T-cell (primary cell): ENCODE measurements at regions not wholly inside any gene's neighbourhood (a gene's known extent, or its start where the extent isn't known, plus 50 kb on each side); places are given as distances from the start of the nearest gene placed in this dataset.

Experiments
- ATAC-seq, 4 experiments: fragments of 200-7000 bp in 3 of 4; fragments of 150-1000 bp in 1 of 4; cut with Tn5 transposase; replicated peaks in 1 of 4; 1 replicate in 3 of 4; 2 replicates in 1 of 4; pipeline ENCODE4 v1.10.0; 2021; ENCODE audit warnings: moderate library complexity in 3 of 4, mild to moderate bottlenecking in 2 of 4, moderate number of reproducible peaks in 1 of 4
- CTCF ChIA-PET, 2 donors: fragments of 300-600 bp; sonication (Branson Sonifier 250); formaldehyde crosslinking; loops; one replicate each; lab custom pipeline; 2022; ENCODE audit warnings: antibody characterized with exemption in 2 of 2; lab: Charles Lee
- POLR2A ChIA-PET, 2 donors: fragments of 300-600 bp; sonication (Branson Sonifier 250); formaldehyde crosslinking; loops; one replicate each; lab custom pipeline; 2022; ENCODE audit warnings: antibody characterized with exemption in 2 of 2; lab: Charles Lee
- DNase-seq, 35 experiments: peaks; one replicate each; pipeline versions ENCODE4 v3.0.0 to v3.0.0-alpha.2; 2013 to 2023
- H3K27ac ChIP-seq: one replicate; pipeline ENCODE4 v1.5.1; 2013; ENCODE audit warnings: low read length
- H3K27me3 ChIP-seq, 2 experiments: replicated peaks in 1 of 2; 1 replicate in 1 of 2; 2 replicates in 1 of 2; pipeline versions ENCODE4 v1.6.1 to v1.7.0; 2013; ENCODE audit warnings: low read length in 1 of 2, mixed read lengths in 1 of 2; ENCODE audit not compliant: control insufficient read depth in 2 of 2, insufficient read depth in 2 of 2; ENCODE audit errors: extremely low read depth in 1 of 2
- H3K36me3 ChIP-seq, 2 donors: 1 replicate in 1 of 2; 2 replicates in 1 of 2; pipeline versions ENCODE4 v1.6.1 to v1.7.0; 2013; ENCODE audit warnings: low read length in 1 of 2; ENCODE audit not compliant: control insufficient read depth in 2 of 2, insufficient read depth in 1 of 2; ENCODE audit errors: extremely low read depth in 1 of 2
- H3K4me1 ChIP-seq, 2 experiments: 1 replicate in 1 of 2; 2 replicates in 1 of 2; pipeline versions ENCODE4 v1.6.1 to v1.7.0; 2013; ENCODE audit warnings: low read length in 2 of 2, mixed read lengths in 1 of 2; ENCODE audit not compliant: insufficient read depth in 2 of 2, control insufficient read depth in 1 of 2; ENCODE audit errors: extremely low read depth in 1 of 2
- H3K4me3 ChIP-seq, 2 donors: 1 replicate in 1 of 2; 2 replicates in 1 of 2; pipeline versions ENCODE4 v1.5.1 to v1.7.0; 2013; ENCODE audit warnings: mild to moderate bottlenecking in 2 of 2, low read length in 1 of 2, moderate library complexity in 1 of 2; ENCODE audit not compliant: control insufficient read depth in 1 of 2; ENCODE audit errors: extremely low read depth in 1 of 2
- H3K9me3 ChIP-seq: 2 replicates; pipeline ENCODE4 v1.7.0; 2013
- H3K27ac Mint-ChIP-seq, 2 donors: one replicate each; pipeline ENCODE4 v1.8.0; 2020 to 2021; ENCODE audit warnings: mild to moderate bottlenecking in 2 of 2, mixed read lengths in 2 of 2
- H3K27me3 Mint-ChIP-seq, 2 donors: one replicate each; pipeline ENCODE4 v1.8.0; 2021 to 2022; ENCODE audit warnings: mixed read lengths in 2 of 2
- H3K36me3 Mint-ChIP-seq: one replicate; pipeline ENCODE4 v1.8.0; 2021; ENCODE audit warnings: mixed read lengths
- H3K4me1 Mint-ChIP-seq, 3 donors: one replicate each; pipeline ENCODE4 v1.8.0; 2020 to 2022; ENCODE audit warnings: mixed read lengths in 3 of 3, mild to moderate bottlenecking in 1 of 3
- H3K4me3 Mint-ChIP-seq, 3 donors: one replicate each; pipeline ENCODE4 v1.8.0; 2020 to 2022; ENCODE audit warnings: mild to moderate bottlenecking in 3 of 3, mixed read lengths in 3 of 3, moderate library complexity in 3 of 3
- H3K9me3 Mint-ChIP-seq, 3 donors: one replicate each; pipeline ENCODE4 v1.8.0; 2020 to 2022; ENCODE audit warnings: mixed read lengths in 3 of 3
- WGBS: methylation state at CpG from one replicate; pipeline ENCODE4 v1.1.5; 2013; ENCODE audit warnings: missing lambda C conversion rate; ENCODE audit not compliant: insufficient coverage; 5-methylcytosine and 5-hydroxymethylcytosine counted together

DNA sequence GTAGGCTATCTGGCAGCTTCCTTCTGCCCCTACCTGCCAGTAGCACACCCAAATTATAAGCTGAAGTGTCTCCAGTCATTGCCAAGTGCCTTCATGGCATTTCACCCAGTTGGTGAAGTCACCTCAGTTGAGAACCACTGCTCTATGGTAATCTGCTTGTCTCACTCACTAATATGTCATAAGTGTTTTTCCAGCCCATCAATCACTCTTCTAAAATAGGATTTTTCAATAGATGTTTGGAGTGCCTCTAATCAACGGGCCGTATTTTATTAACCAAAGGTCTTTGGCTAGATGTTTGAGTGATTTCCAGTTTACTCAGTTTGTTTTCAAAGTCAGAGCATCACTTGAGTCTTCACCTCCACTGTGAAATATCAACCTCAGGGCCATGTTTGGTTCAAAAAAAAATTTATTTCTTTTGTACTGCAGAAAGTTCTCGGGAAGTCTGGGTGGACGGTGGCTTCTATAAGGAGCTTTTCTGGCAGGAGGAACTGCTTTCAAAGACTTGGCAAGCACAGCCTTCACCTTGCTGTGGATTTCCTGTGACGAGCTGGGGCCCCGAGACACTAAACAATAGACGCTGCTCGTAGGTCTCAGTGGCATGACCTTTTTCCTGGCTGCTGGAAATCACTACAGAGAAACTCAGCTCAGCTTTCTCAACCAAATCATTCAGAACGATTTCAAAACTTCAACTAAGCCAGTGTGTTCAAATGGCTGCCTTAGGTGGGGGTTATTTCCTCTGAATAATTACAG is 95.2 kb upstream of the FOXF1 start:
- 3% methylated on average over 6 of the region's 9 CpGs for WGBS
- Histone ChIP-seq H3K4me1 (peaks cover 0 to 3% of the 10 kb centered on the region in 2 experiments), H3K36me3 (no peaks in the 10 kb centered on the region), H3K27me3 (peaks cover 0 to 9% of the 10 kb centered on the region in 2 experiments), H3K4me3 (no peak overlapping the region), H3K9me3 (no peaks in the 10 kb centered on the region), H3K27ac (no peak overlapping the region)
- Mint-ChIP-seq H3K27me3 (peaks cover 5 to 6% of the 10 kb centered on the region in 2 donors), H3K36me3 (no peaks in the 10 kb centered on the region), H3K9me3 (peaks cover 0 to 11% (median 8%) of the 10 kb centered on the region in 3 donors), H3K4me1 (no peaks in the 10 kb centered on the region), H3K4me3 (no peak overlapping the region), H3K27ac (no peak overlapping the region)
- CTCF ChIA-PET: no interaction called here
- DNase-seq (peak in 1 of 35 experiments; percentile 1), ATAC-seq (no peak)
- POLR2A ChIA-PET: no interaction called here

DNA sequence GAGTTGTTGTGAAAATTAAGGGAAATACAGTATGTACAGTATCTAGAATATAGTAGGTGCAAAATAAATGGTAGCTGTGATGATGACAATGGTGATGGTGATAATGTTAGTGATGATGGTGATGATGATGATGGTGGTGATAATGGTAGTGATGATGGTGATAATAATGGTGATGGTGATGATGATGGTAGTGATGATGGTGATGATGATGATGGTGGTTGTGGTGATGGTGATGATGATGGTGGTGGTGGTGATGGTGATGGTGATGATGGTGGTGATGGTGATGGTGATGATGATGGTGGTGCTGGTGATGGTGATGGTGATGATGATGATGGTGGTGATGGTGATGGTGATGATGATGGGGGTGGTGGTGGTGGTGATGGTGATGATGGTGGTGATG is 91.3 kb upstream of the FOXF1 start:
- peaks cover 0 to 3% of the 10 kb centered on the region in 2 experiments for H3K4me1 ChIP-seq
- Mint-ChIP-seq H3K27me3 (no peaks in the 10 kb centered on the region), H3K4me3 (no peak overlapping the region), H3K4me1 (no peaks in the 10 kb centered on the region), H3K36me3 (no peaks in the 10 kb centered on the region), H3K9me3 (peaks cover 4 to 9% (median 5%) of the 10 kb centered on the region in 3 donors), H3K27ac (no peak overlapping the region)
- no peaks in the 10 kb centered on the region for H3K36me3 ChIP-seq
- ChIA-PET CTCF (no interaction called here), POLR2A (no interaction called here)
- H3K4me3 ChIP-seq: no peak overlapping the region
- H3K27me3 ChIP-seq: peaks cover 0 to 6% of the 10 kb centered on the region in 2 experiments
- ATAC-seq: no peak
- H3K9me3 ChIP-seq: no peaks in the 10 kb centered on the region
- DNase-seq: no peak
- H3K27ac ChIP-seq: no peak overlapping the region

DNA sequence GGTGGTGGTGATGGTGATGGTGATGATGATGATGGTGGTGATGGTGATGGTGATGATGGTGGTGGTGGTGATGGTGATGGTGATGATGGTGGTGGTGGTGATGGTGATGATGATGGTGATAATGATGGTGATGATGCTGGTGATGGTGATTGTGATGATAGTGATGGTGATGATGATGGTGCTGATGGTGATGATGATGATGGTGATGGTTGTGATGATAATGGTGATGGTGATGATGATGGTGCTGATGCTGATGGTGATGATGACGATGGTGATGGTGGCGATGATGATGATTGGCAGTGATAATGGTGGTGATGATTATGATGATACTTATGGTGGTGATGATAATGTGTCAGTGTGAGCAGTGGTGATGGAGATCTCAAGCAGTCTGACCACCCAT is 90.8 kb upstream of the FOXF1 start:
- Histone ChIP-seq H3K4me1 (peaks cover 0 to 3% of the 10 kb centered on the region in 2 experiments), H3K36me3 (no peaks in the 10 kb centered on the region), H3K9me3 (no peaks in the 10 kb centered on the region), H3K27ac (no peak overlapping the region), H3K27me3 (peaks cover 0 to 6% of the 10 kb centered on the region in 2 experiments), H3K4me3 (no peak overlapping the region)
- H3K27ac Mint-ChIP-seq: no peak overlapping the region
- ChIA-PET POLR2A (no interaction called here), CTCF (no interaction called here)
- ATAC-seq (no peak), DNase-seq (no peak)
- no peak overlapping the region for H3K4me3 Mint-ChIP-seq
- H3K9me3 Mint-ChIP-seq: peaks cover 4 to 9% (median 5%) of the 10 kb centered on the region in 3 donors
- no peaks in the 10 kb centered on the region for H3K27me3 Mint-ChIP-seq
- no peaks in the 10 kb centered on the region for H3K36me3 Mint-ChIP-seq
- 94% methylated on average over 2 of the region's 2 CpGs for WGBS
- no peaks in the 10 kb centered on the region for H3K4me1 Mint-ChIP-seq

DNA sequence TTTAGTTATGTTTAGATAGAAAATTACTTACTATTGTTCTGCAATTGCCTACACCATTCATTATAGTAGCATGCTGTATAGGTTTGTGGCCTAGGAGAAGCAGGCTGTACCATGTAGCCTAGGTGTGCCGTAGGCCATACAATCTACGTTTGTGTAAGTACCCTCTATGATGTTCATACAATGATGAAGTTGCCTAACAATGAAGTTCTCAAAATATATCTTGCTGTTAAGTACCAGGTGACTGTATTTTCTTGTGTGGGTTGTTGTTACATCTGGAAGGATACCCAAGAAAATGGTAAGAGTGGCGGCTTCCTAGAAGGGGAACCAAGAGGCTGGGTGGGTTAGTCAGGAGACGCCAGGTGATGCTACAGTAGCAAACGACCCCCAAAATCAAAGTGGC is 88.3 kb upstream of the FOXF1 start:
- Mint-ChIP-seq H3K4me3 (no peak overlapping the region), H3K27me3 (no peaks in the 10 kb centered on the region), H3K9me3 (peaks cover 4 to 9% (median 5%) of the 10 kb centered on the region in 3 donors), H3K4me1 (no peaks in the 10 kb centered on the region), H3K27ac (no peak overlapping the region), H3K36me3 (no peaks in the 10 kb centered on the region)
- POLR2A ChIA-PET: no interaction called here
- ATAC-seq: no peak
- Histone ChIP-seq H3K27ac (no peak overlapping the region), H3K36me3 (no peaks in the 10 kb centered on the region), H3K9me3 (no peaks in the 10 kb centered on the region), H3K4me3 (no peak overlapping the region), H3K4me1 (no peaks in the 10 kb centered on the region), H3K27me3 (peaks cover 0 to 15% of the 10 kb centered on the region in 2 experiments)
- 80% methylated on average over 2 of the region's 5 CpGs for WGBS
- no peak for DNase-seq
- CTCF ChIA-PET: no interaction called here

DNA sequence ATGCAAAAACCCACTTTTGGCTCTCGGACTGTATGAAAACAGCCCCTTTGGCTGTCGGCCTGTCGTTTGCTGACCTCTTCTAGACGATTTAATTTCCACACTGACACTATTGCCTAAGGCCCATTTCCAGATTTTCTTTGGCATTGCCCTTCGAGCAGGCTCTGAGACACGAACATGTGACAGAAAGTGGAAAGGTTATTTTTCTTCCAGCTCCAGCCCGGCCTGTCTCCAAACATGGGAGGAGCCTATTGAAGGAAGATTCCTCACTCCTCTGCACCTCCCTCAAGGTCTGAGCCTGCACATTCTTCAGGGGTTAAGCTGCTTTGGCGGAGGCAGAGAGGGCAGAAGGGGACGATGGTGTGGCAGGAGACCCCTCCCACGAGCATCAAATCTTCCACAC is 85.9 kb upstream of the FOXF1 start:
- Histone ChIP-seq H3K27ac (no peak overlapping the region), H3K27me3 (peaks cover 0 to 15% of the 10 kb centered on the region in 2 experiments), H3K9me3 (no peaks in the 10 kb centered on the region), H3K4me1 (no peaks in the 10 kb centered on the region), H3K4me3 (no peak overlapping the region), H3K36me3 (no peaks in the 10 kb centered on the region)
- H3K4me1 Mint-ChIP-seq: no peaks in the 10 kb centered on the region
- peaks cover 0 to 9% (median 5%) of the 10 kb centered on the region in 3 donors for H3K9me3 Mint-ChIP-seq
- no peaks in the 10 kb centered on the region for H3K36me3 Mint-ChIP-seq
- ChIA-PET CTCF (no interaction called here), POLR2A (no interaction called here)
- no peak overlapping the region for H3K4me3 Mint-ChIP-seq
- DNase-seq (no peak), ATAC-seq (no peak)
- H3K27me3 Mint-ChIP-seq: peaks cover 2 to 5% of the 10 kb centered on the region in 2 donors
- WGBS: 79% methylated on average over 5 of the region's 10 CpGs
- H3K27ac Mint-ChIP-seq: no peak overlapping the region

DNA sequence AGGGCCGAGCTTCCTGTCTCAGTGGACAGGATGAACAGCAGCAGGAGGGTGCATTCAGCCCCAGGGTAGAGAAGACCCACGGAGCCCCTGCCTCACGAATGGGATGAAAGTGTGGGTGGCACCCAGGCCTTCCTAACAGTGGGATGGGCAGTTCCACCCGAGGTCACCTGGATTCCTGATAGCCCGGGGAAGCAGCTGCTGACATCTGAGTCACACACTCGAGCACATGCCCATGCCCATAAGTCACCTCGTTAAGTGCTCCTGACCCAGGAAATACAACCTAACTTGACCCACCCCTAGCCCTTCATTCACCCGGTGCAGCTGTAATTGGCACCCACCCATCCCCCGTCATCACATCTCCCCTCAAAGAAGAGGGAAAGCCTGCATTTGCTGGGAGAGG is 85.3 kb upstream of the FOXF1 start:
- WGBS: 69% methylated on average over 5 of the region's 9 CpGs
- H3K27ac Mint-ChIP-seq: no peak overlapping the region

More for the DNA sequence above, 85.3 kb upstream of the FOXF1 start:
- Histone ChIP-seq H3K27ac (no peak overlapping the region), H3K9me3 (no peaks in the 10 kb centered on the region), H3K36me3 (no peaks in the 10 kb centered on the region), H3K27me3 (peaks cover 0 to 15% of the 10 kb centered on the region in 2 experiments), H3K4me1 (no peaks in the 10 kb centered on the region), H3K4me3 (no peak overlapping the region)
- DNase-seq: no peak
- CTCF ChIA-PET: no interaction called here
- no peak for ATAC-seq
- no peak overlapping the region for H3K4me3 Mint-ChIP-seq
- peaks cover 0 to 9% (median 5%) of the 10 kb centered on the region in 3 donors for H3K9me3 Mint-ChIP-seq
- H3K36me3 Mint-ChIP-seq: no peaks in the 10 kb centered on the region
- no peaks in the 10 kb centered on the region for H3K4me1 Mint-ChIP-seq
- H3K27me3 Mint-ChIP-seq: peaks cover 2 to 5% of the 10 kb centered on the region in 2 donors
- POLR2A ChIA-PET: no interaction called here
